Peyer's patch (tissue), 4 donors: ENCODE measurements at regions not wholly inside any gene's neighbourhood (a gene's known extent, or its start where the extent isn't known, plus 50 kb on each side); places are given as distances from the start of the nearest gene placed in this dataset.
A peak's percentile ranks its signal among the peaks of the same experiment; 100 is the strongest.

Experiments
- DNase-seq, 3 donors: peaks; one replicate each; pipeline ENCODE4 v3.0.0-alpha.2; 2017 to 2019
- H3K27ac ChIP-seq, 4 donors: fragments of 200-600 bp; sonication (generic); one replicate each; pipeline ENCODE4 v1.5.1; 2016 to 2019
- H3K27me3 ChIP-seq, 2 donors: fragments of 200-600 bp; sonication (generic); one replicate each; pipeline ENCODE4 v1.5.1; 2019
- H3K36me3 ChIP-seq, 3 donors: fragments of 200-600 bp; sonication (generic); one replicate each; pipeline ENCODE4 v1.5.1; 2016 to 2019
- H3K4me1 ChIP-seq, 4 donors: fragments of 200-600 bp; sonication (generic); one replicate each; pipeline ENCODE4 v1.5.1; 2016 to 2019
- H3K4me3 ChIP-seq, 4 donors: fragments of 200-600 bp; sonication (generic); 1 replicate in 3 of 4; 2 replicates in 1 of 4; pipeline ENCODE4 v1.5.1; 2016 to 2019; ENCODE audit warnings: mild to moderate bottlenecking in 1 of 4
- H3K9me3 ChIP-seq, 4 donors: fragments of 200-600 bp; sonication (generic); one replicate each; pipeline ENCODE4 v1.5.1; 2016 to 2019; ENCODE audit warnings: mild to moderate bottlenecking in 1 of 4
- CTCF ChIP-seq, 6 experiments: fragments of 450-650 bp in 4 of 6; fragments of 200-600 bp in 2 of 6; sonication (generic) in 1 of 6; IDR thresholded peaks; one replicate each; pipeline ENCODE4 v1.5.1; 2017 to 2019; ENCODE audit warnings: antibody characterized with exemption in 6 of 6, mild to moderate bottlenecking in 3 of 6, moderate library complexity in 1 of 6
- POLR2A ChIP-seq, 2 donors: fragments of 450-650 bp; IDR thresholded peaks; one replicate each; pipeline ENCODE4 v1.5.1; 2017; ENCODE audit warnings: antibody characterized with exemption in 2 of 2, mild to moderate bottlenecking in 2 of 2, moderate library complexity in 2 of 2

GRCh38 chr14:104392396-104393198 lies 187.0 kb upstream of the C14orf180 start:
- peaks cover 0 to 26% (median 0%) of the 10 kb centered on the region in 4 donors for H3K4me1 ChIP-seq
- no peak for TF ChIP-seq CTCF (IDR thresholded peaks at IDR 0.05)
- H3K36me3 ChIP-seq: no peaks in the 10 kb centered on the region
- H3K9me3 ChIP-seq: peaks cover 0 to 7% (median 0%) of the 10 kb centered on the region in 4 donors
- no peak overlapping the region for H3K4me3 ChIP-seq
- no peak overlapping the region for H3K27ac ChIP-seq
- H3K27me3 ChIP-seq: no peaks in the 10 kb centered on the region
- peak; percentile 3 to 38 (median 26) for DNase-seq

GRCh38 chr14:104393199-104393897 lies 186.2 kb upstream of the C14orf180 start:
- peaks cover 0 to 26% (median 0%) of the 10 kb centered on the region in 4 donors for H3K4me1 ChIP-seq
- TF ChIP-seq POLR2A (IDR thresholded peaks at IDR 0.05): no peak
- TF ChIP-seq CTCF (IDR thresholded peaks at IDR 0.05): no peak
- H3K27me3 ChIP-seq: no peaks in the 10 kb centered on the region
- H3K4me3 ChIP-seq: no peak overlapping the region
- peaks cover 0 to 7% (median 0%) of the 10 kb centered on the region in 4 donors for H3K9me3 ChIP-seq
- DNase-seq: peak in 2 of 3 donors; percentile 13 to 32
- peak overlapping the region in 1 of 4 donors; percentile 55 for H3K27ac ChIP-seq
- H3K36me3 ChIP-seq: no peaks in the 10 kb centered on the region

- DNase-seq: peak; percentile 50 to 88 (median 82)
- no peaks in the 10 kb centered on the region for H3K27me3 ChIP-seq
- TF ChIP-seq POLR2A (IDR thresholded peaks at IDR 0.05) (no peak), CTCF (IDR thresholded peaks at IDR 0.05) (no peak)
- peak overlapping the region in 1 of 4 donors; percentile 55 for H3K27ac ChIP-seq
- H3K4me1 ChIP-seq: peaks cover 0 to 26% (median 0%) of the 10 kb centered on the region in 4 donors
- peaks cover 0 to 11% (median 0%) of the 10 kb centered on the region in 4 donors for H3K9me3 ChIP-seq
- H3K4me3 ChIP-seq: no peak overlapping the region
- H3K36me3 ChIP-seq: no peaks in the 10 kb centered on the region
These were observed 185.6 kb upstream of the C14orf180 start for GRCh38 chr14:104393898-104394381.

- Histone ChIP-seq H3K27me3 (no peaks in the 10 kb centered on the region), H3K27ac (no peak overlapping the region), H3K4me3 (no peak overlapping the region), H3K9me3 (peaks cover 0 to 11% (median 0%) of the 10 kb centered on the region in 4 donors), H3K4me1 (peaks cover 0 to 26% (median 0%) of the 10 kb centered on the region in 4 donors), H3K36me3 (no peaks in the 10 kb centered on the region)
- DNase-seq: peak in 2 of 3 donors; percentile 31 to 33
- TF ChIP-seq POLR2A (IDR thresholded peaks at IDR 0.05) (no peak), CTCF (IDR thresholded peaks at IDR 0.05) (no peak)
These were observed 185.1 kb upstream of the C14orf180 start for GRCh38 chr14:104394409-104394851.

GRCh38 chr14:104395276-104395675 lies 184.3 kb upstream of the C14orf180 start:
- H3K27ac ChIP-seq: no peak overlapping the region
- H3K9me3 ChIP-seq: peaks cover 0 to 11% (median 0%) of the 10 kb centered on the region in 4 donors
- H3K27me3 ChIP-seq: no peaks in the 10 kb centered on the region
- H3K36me3 ChIP-seq: no peaks in the 10 kb centered on the region
- H3K4me1 ChIP-seq: peaks cover 0 to 26% (median 0%) of the 10 kb centered on the region in 4 donors
- no peak overlapping the region for H3K4me3 ChIP-seq
- TF ChIP-seq CTCF (IDR thresholded peaks at IDR 0.05) (no peak), POLR2A (IDR thresholded peaks at IDR 0.05) (no peak)
- peak in 1 of 3 donors; percentile 14 for DNase-seq
